ENCODE measurements at regions not wholly inside any gene's neighbourhood (a gene's known extent, or its start where the extent isn't known, plus 50 kb on each side); places are given as distances from the start of the nearest gene placed in this dataset.
"Not testable (repeated sequence)": the region's sequence is repeated elsewhere in the genome, so short reads cannot be mapped to it uniquely, and the experiment has no call there.

DNA sequence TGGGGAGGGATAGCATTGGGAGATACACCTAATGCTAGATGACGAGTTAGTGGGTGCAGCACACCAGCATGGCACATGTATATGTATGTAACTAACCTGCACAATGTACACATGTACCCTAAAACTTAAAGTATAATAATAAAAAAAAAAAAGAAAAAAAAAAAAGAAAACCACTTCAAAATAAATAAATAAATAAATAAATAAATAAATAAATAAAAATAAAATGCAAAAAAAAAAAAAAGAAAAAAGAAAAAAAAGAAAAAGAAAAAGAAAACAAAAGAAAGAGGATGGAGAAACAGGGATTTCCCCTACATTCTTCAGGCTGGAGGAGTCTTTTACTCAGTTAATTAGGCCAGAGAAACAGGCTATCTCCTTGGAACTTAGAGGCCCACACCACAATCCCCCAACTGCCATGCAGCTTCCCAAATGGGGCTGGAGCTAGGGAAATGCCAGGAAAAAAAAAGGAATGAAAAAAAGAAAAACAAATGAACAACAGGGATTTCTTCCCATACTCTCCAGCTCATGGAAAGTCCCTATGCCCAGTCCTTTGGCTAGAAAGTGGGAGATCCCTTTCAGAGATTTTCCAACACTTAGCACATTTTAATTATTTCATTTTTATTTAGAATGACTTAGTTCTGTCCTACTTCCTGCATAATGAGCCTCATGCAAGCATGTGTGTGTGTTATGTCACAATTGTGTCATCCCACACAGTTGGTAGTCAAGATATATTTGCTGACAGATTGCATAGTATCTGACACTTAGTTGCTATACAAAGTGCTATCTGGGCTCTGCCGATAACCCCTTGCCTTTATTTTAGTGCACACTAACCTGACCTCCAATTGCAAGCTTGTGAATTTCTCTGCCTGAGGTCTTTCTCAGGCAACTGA is 486.4 kb downstream of the PLPP3 start:
- H3K27ac ChIP-seq = no peak overlapping the region
- DNase-seq (ENCODE audit: low spot score in 2 of 2) = no peak
- peaks cover 0 to 5% (median 0%) of the 10 kb centered on the region in 4 donors for H3K4me1 ChIP-seq
- H3K9me3 ChIP-seq = peaks cover 0 to 8% (median 0%) of the 10 kb centered on the region in 4 donors
- H3K36me3 ChIP-seq = no peaks in the 10 kb centered on the region
- TF ChIP-seq, protein P1, sequence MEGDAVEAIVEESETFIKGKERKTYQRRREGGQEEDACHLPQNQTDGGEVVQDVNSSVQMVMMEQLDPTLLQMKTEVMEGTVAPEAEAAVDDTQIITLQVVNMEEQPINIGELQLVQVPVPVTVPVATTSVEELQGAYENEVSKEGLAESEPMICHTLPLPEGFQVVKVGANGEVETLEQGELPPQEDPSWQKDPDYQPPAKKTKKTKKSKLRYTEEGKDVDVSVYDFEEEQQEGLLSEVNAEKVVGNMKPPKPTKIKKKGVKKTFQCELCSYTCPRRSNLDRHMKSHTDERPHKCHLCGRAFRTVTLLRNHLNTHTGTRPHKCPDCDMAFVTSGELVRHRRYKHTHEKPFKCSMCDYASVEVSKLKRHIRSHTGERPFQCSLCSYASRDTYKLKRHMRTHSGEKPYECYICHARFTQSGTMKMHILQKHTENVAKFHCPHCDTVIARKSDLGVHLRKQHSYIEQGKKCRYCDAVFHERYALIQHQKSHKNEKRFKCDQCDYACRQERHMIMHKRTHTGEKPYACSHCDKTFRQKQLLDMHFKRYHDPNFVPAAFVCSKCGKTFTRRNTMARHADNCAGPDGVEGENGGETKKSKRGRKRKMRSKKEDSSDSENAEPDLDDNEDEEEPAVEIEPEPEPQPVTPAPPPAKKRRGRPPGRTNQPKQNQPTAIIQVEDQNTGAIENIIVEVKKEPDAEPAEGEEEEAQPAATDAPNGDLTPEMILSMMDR (IDR thresholded peaks at IDR 0.05) = no peak
- TF ChIP-seq POLR2A (IDR thresholded peaks at IDR 0.05) (no peak), EP300 (IDR thresholded peaks at IDR 0.05) (no peak)
- H3K27me3 ChIP-seq = no peaks in the 10 kb centered on the region
- no peak overlapping the region for H3K4me3 ChIP-seq
- WGBS, 2 donors = 67 to 86% methylated on average over 2 of the region's 2 CpGs

DNA sequence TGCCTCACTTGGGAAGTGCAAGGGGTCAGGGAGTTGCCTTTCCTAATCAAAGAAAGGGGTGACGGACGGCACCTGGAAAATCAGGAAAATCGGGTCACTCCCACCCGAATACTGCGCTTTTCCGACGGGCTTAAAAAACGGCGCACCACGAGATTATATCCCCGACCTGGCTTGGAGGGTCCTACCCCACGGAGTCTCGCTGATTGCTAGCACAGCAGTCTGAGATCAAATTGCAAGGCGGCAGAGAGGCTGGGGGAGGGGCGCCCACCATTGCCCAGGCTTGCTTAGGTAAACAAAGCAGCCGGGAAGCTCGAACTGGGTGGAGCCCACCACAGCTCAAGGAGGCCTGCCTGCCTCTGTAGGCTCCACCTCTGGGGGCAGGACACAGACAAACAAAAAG is 489.5 kb downstream of the PLPP3 start:
- not testable (repeated sequence) for H3K4me3 ChIP-seq; H3K27ac ChIP-seq; DNase-seq (ENCODE audit: low spot score in 2 of 2); H3K27me3 ChIP-seq; H3K36me3 ChIP-seq; H3K4me1 ChIP-seq; H3K9me3 ChIP-seq
- 84% methylated on average over 15 to 17 of the region's 17 CpGs for WGBS, 2 donors

DNA sequence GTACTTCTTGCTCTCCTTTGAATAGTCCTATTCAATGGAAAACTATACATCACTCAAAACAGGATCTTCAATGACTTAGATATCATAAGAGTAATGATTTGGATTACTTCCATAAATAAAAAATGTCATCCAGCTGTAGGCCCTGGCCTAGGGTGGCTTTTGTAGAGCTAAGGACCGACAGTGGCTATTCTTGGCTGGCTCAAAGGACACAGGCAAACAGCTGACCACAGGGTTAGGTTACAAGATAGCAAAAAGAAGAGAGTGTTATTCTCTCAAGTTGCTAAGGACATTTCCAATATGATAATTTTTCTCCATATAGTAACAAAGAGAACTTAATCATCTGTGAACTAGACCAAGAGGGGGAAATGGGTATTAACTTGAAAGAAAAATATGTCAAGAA is 495.1 kb downstream of the PLPP3 start:
- Histone ChIP-seq H3K27ac (no peak overlapping the region), H3K27me3 (no peaks in the 10 kb centered on the region), H3K36me3 (no peaks in the 10 kb centered on the region), H3K9me3 (peaks cover 0 to 9% (median 0%) of the 10 kb centered on the region in 4 donors), H3K4me1 (peaks cover 0 to 5% (median 0%) of the 10 kb centered on the region in 4 donors), H3K4me3 (no peak overlapping the region)
- TF ChIP-seq POLR2A (IDR thresholded peaks at IDR 0.05) = no peak
- TF ChIP-seq EP300 (IDR thresholded peaks at IDR 0.05) = no peak
- TF ChIP-seq, protein P1 (IDR thresholded peaks at IDR 0.05) = no peak
- 42 to 43% methylated on average over 1 of the region's 1 CpG for WGBS, 2 donors
- no peak for DNase-seq (ENCODE audit: low spot score in 2 of 2)

DNA sequence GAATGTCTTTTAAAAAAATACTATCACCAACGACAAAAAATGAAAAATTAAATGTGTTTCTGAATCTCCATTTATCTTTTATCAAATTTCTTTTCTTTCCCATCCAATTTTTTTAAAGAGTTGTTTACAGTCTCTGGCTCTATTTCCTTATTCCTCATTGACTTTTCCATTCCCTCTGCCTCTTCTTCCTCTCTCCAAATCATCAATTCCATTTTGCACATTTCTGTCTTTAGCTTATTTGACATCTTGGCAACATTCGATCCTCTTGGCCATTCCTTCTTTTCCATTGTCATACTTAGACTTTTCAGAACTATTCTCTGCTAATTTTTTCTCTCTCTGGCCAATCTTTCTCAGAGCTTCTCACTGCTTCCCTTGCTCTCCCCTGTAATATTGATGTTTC is 497.6 kb downstream of the PLPP3 start:
- no peak overlapping the region for H3K27ac ChIP-seq
- no peak for DNase-seq (ENCODE audit: low spot score in 2 of 2)
- WGBS, 2 donors = 62 to 72% methylated on average over 2 of the region's 2 CpGs

DNA sequence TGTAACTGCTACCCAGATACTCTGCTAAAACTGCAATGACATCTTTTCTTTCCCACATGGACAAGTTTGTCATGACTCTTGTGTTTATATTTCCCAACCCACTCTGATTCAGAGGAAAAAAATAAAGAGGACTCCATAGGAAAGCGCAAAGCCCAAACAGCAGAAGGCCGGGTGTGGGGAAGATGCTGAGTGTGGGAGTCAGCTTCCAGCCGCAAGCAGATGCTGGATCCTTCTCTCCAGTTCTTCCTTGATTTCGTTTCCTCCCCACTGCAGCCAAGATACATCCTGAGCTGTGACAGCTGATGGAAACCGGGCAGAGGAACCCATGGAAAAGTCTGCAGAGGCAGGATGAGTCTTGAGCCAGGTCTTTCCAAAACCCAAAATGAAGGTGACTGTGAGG is 498.2 kb downstream of the PLPP3 start:
- DNase-seq (ENCODE audit: low spot score in 2 of 2) = no peak
- Histone ChIP-seq H3K27me3 (no peaks in the 10 kb centered on the region), H3K4me3 (no peak overlapping the region), H3K36me3 (no peaks in the 10 kb centered on the region), H3K9me3 (peaks cover 0 to 4% (median 0%) of the 10 kb centered on the region in 4 donors), H3K4me1 (peaks cover 0 to 5% (median 0%) of the 10 kb centered on the region in 4 donors), H3K27ac (no peak overlapping the region)
- WGBS, 2 donors = 67 to 76% methylated on average over 5 of the region's 5 CpGs
- peak in 1 of 2 donors; percentile 19 for TF ChIP-seq EP300 (IDR thresholded peaks at IDR 0.05)
- TF ChIP-seq POLR2A (IDR thresholded peaks at IDR 0.05) = no peak

More for the DNA sequence above, 497.6 kb downstream of the PLPP3 start:
- Histone ChIP-seq H3K4me1 (peaks cover 0 to 5% (median 0%) of the 10 kb centered on the region in 4 donors), H3K27me3 (no peaks in the 10 kb centered on the region), H3K36me3 (no peaks in the 10 kb centered on the region), H3K4me3 (no peak overlapping the region), H3K9me3 (no peaks in the 10 kb centered on the region)
- TF ChIP-seq, protein P1 (IDR thresholded peaks at IDR 0.05) = no peak
- TF ChIP-seq POLR2A (IDR thresholded peaks at IDR 0.05) (no peak), EP300 (IDR thresholded peaks at IDR 0.05) (no peak)

DNA sequence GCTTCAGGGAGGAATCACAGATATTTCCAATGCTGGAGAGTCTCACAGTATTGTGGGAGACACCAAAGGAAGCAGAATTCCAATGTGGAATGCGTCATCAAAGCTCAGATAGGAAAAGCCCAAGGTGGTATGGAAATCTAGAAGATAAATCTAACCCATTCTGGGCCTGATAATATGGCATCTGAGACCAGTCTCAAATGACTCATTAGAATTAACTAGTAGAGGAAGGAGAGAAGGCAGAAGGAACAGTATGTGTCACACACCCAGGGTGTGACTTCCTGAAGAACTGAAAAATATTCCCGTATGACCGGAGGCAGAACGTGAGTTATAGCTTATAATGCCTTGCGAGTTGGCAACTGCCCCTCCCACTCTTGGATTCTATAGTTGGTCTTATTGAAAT is 499.2 kb downstream of the PLPP3 start:
- H3K27me3 ChIP-seq = no peaks in the 10 kb centered on the region
- H3K36me3 ChIP-seq = no peaks in the 10 kb centered on the region
- peaks cover 0 to 4% (median 0%) of the 10 kb centered on the region in 4 donors for H3K9me3 ChIP-seq
- peaks cover 0 to 5% (median 0%) of the 10 kb centered on the region in 4 donors for H3K4me1 ChIP-seq
- no peak for DNase-seq (ENCODE audit: low spot score in 2 of 2)
- TF ChIP-seq EP300 (IDR thresholded peaks at IDR 0.05) = peak in 1 of 2 donors; percentile 24
- no peak for TF ChIP-seq POLR2A (IDR thresholded peaks at IDR 0.05)
- TF ChIP-seq, protein P1 (IDR thresholded peaks at IDR 0.05) = no peak
- WGBS, 2 donors = 84 to 85% methylated on average over 5 of the region's 5 CpGs
- peak overlapping the region in 1 of 4 donors; percentile 19 for H3K27ac ChIP-seq
- no peak overlapping the region for H3K4me3 ChIP-seq

Measured in tibial nerve (tissue), 4 donors.